ENCODE measurements at regions not wholly inside any gene's neighbourhood (a gene's known extent, or its start where the extent isn't known, plus 50 kb on each side); places are given as distances from the start of the nearest gene placed in this dataset.

- no peak for TF ChIP-seq ZNF511 (CRISPR knock-in tag; IDR thresholded peaks at IDR 0.05)
- TF ChIP-seq ILK (tag; IDR thresholded peaks at IDR 0.05; ENCODE audit: borderline replicate concordance, low read depth), result no peak
- no peak for TF ChIP-seq POLR2AphosphoS5 (IDR thresholded peaks at IDR 0.05; ENCODE audit: control insufficient read depth, insufficient read depth, low read depth, low read length)
Measured at GRCh38 chr14:71675900-71676287, 256.3 kb upstream of the RGS6 start (continued).

GRCh38 chr14:71680736-71681387 lies 251.4 kb upstream of the RGS6 start:
- intact Hi-C loops (cut with micrococcal nuclease), result no loop called here
- H2AFZ ChIP-seq (ENCODE audit: low read depth, low read length), result no peak overlapping the region
- H3K9ac ChIP-seq (ENCODE audit: insufficient read depth in 1 of 2, low read depth in 2 of 2, low read length in 2 of 2), result no peak overlapping the region
- in situ Hi-C loops (cut with MboI), result no loop called here
- no TSS peak for BruUV-seq (replicated peaks)
- H3K36me3 ChIP-seq (ENCODE audit: control insufficient read depth, insufficient read depth, low read length), result no peaks in the 10 kb centered on the region
- FAIRE-seq (no peak), DNase-seq (ENCODE audit: extremely low read depth in 1 of 4, low spot score in 3 of 4) (no peak), ATAC-seq (no peak)
- no peak overlapping the region for H3K4me2 ChIP-seq (ENCODE audit: insufficient read depth, low read length)
- H3K27me3 ChIP-seq (ENCODE audit: control insufficient read depth in 2 of 2, insufficient read depth in 2 of 2, low read length in 2 of 2), result no peaks in the 10 kb centered on the region
- H3K9me1 ChIP-seq (ENCODE audit: control insufficient read depth, insufficient read depth, low read length), result no peaks in the 10 kb centered on the region
- CTCF ChIA-PET (ENCODE audit: low intra/inter-chr PET ratio), result no interaction called here
- no peak overlapping the region for H3K4me3 ChIP-seq
- H3K79me2 ChIP-seq (ENCODE audit: control insufficient read depth, insufficient read depth, low read length), result no peaks in the 10 kb centered on the region
- H4K20me1 ChIP-seq (replicated peaks; ENCODE audit: control insufficient read depth, insufficient read depth, low read length), result no peaks in the 10 kb centered on the region
- 77% methylated on average over 9 of the region's 10 CpGs for WGBS (ENCODE audit: insufficient coverage, low coverage, missing lambda C conversion rate)
- H3K4me1 ChIP-seq (replicated peaks in 1 of 2; ENCODE audit: control insufficient read depth in 2 of 2, insufficient read depth in 2 of 2, low read length in 2 of 2), result no peaks in the 10 kb centered on the region
- POLR2A ChIA-PET, result no interaction called here
- no peaks in the 10 kb centered on the region for H3K9me3 ChIP-seq (replicated peaks; ENCODE audit: control insufficient read depth, insufficient read depth, low read depth, low read length)
- no peak overlapping the region for H3K27ac ChIP-seq (ENCODE audit: extremely low read depth, low read depth, low read length)
- no peak for TF ChIP-seq BCL6 (CRISPR knock-in tag; IDR thresholded peaks at IDR 0.05)
- TF ChIP-seq SRSF1 (IDR thresholded peaks at IDR 0.05; ENCODE audit: low read depth, low read length), result no peak
- TF ChIP-seq BRF1 (IDR thresholded peaks at IDR 0.05; ENCODE audit: borderline replicate concordance, extremely low read depth, insufficient read length), result no peak
- no peak for TF ChIP-seq ZBTB7A (IDR thresholded peaks at IDR 0.05; ENCODE audit: borderline replicate concordance, control insufficient read depth, low read depth, low read length)
- TF ChIP-seq CHD7 (IDR thresholded peaks at IDR 0.05; ENCODE audit: low read depth, low read length), result no peak
- TF ChIP-seq SMAD1 (IDR thresholded peaks at IDR 0.05; ENCODE audit: low read depth, low read length, partially characterized antibody), result no peak

Measured in K562 (cell line).